CD4-positive, alpha-beta T cell (primary cell): ENCODE measurements at regions not wholly inside any gene's neighbourhood (a gene's known extent, or its start where the extent isn't known, plus 50 kb on each side); places are given as distances from the start of the nearest gene placed in this dataset.

Source experiments
- ATAC-seq: fragments of 200-7000 bp; cut with Tn5 transposase; one replicate; pipeline ENCODE4 v1.10.0; 2022; ENCODE audit warnings: mild to moderate bottlenecking; ENCODE audit not compliant: poor library complexity
- CTCF ChIA-PET: fragments of 350-600 bp; sonication (Branson Sonifier 250); formaldehyde crosslinking; loops from one replicate; lab custom pipeline; 2021; ENCODE audit warnings: antibody characterized with exemption, inconsistent platforms; lab: Charles Lee
- POLR2A ChIA-PET: fragments of 350-600 bp; sonication (Branson Sonifier 250); formaldehyde crosslinking; loops from one replicate; lab custom pipeline; 2021; ENCODE audit warnings: antibody characterized with exemption, inconsistent platforms; lab: Charles Lee
- DNase-seq, 14 experiments: peaks; one replicate each; pipeline ENCODE4 v3.0.0-alpha.2; 2013 to 2020; ENCODE audit warnings: mixed read lengths in 2 of 14
- H3K27ac ChIP-seq, 2 donors: one replicate each; pipeline versions ENCODE4 v1.5.1 to v1.7.0; 2013; ENCODE audit warnings: low read length in 2 of 2, low read depth in 1 of 2, mild to moderate bottlenecking in 1 of 2
- H3K27me3 ChIP-seq, 2 experiments: 1 replicate in 1 of 2; 2 replicates in 1 of 2; pipeline versions ENCODE4 v1.6.1 to v1.7.0; 2013; ENCODE audit warnings: low read length in 2 of 2, control low read depth in 1 of 2, mild to moderate bottlenecking in 1 of 2, moderate library complexity in 1 of 2; ENCODE audit not compliant: insufficient read depth in 2 of 2, control insufficient read depth in 1 of 2
- H3K36me3 ChIP-seq: one replicate; pipeline ENCODE4 v1.6.1; 2013; ENCODE audit warnings: low read length, control low read depth; ENCODE audit not compliant: insufficient read depth
- H3K4me1 ChIP-seq: one replicate; pipeline ENCODE4 v1.6.1; 2013; ENCODE audit warnings: low read length, control low read depth; ENCODE audit not compliant: insufficient read depth
- H3K4me3 ChIP-seq: one replicate; pipeline ENCODE4 v1.5.1; 2013; ENCODE audit warnings: mild to moderate bottlenecking, low read length, moderate library complexity
- H3K9me3 ChIP-seq, 2 experiments: 1 replicate in 1 of 2; 2 replicates in 1 of 2; pipeline versions ENCODE4 v1.6.1 to v1.7.0; 2013; ENCODE audit warnings: low read length in 2 of 2, mild to moderate bottlenecking in 2 of 2, control low read depth in 1 of 2, moderate library complexity in 1 of 2; ENCODE audit not compliant: control insufficient read depth in 1 of 2, insufficient read depth in 1 of 2
- H3K27ac Mint-ChIP-seq: one replicate; pipeline ENCODE4 v1.8.0; 2020; ENCODE audit warnings: mixed read lengths
- H3K27me3 Mint-ChIP-seq: one replicate; pipeline ENCODE4 v1.8.0; 2021; ENCODE audit warnings: mixed read lengths
- H3K36me3 Mint-ChIP-seq: one replicate; pipeline ENCODE4 v1.8.0; 2021; ENCODE audit warnings: low read depth, mixed read lengths
- H3K4me1 Mint-ChIP-seq: one replicate; pipeline ENCODE4 v1.8.0; 2021; ENCODE audit warnings: low read depth, mixed read lengths
- H3K4me3 Mint-ChIP-seq: one replicate; pipeline ENCODE4 v1.8.0; 2020; ENCODE audit warnings: mild to moderate bottlenecking, mixed read lengths
- H3K9me3 Mint-ChIP-seq: one replicate; pipeline ENCODE4 v1.8.0; 2020; ENCODE audit warnings: mixed read lengths
- intact Hi-C, 2 experiments: fragments of 100-400 bp; cut with DNase I in 1 of 2; cut with micrococcal nuclease in 1 of 2; formaldehyde crosslinking; loops; one replicate each; pipeline versions ENCODE4 v1.15.1 to v1.9.0; 2023 to 2025; cut with DNase I, micrococcal nuclease
- TF ChIP-seq, protein P1 (sequence below): fragments of 200-600 bp; IDR thresholded peaks from one replicate; pipeline ENCODE4 v1.8.0; 2022; ENCODE audit warnings: antibody characterized with exemption, mild to moderate bottlenecking

DNA sequence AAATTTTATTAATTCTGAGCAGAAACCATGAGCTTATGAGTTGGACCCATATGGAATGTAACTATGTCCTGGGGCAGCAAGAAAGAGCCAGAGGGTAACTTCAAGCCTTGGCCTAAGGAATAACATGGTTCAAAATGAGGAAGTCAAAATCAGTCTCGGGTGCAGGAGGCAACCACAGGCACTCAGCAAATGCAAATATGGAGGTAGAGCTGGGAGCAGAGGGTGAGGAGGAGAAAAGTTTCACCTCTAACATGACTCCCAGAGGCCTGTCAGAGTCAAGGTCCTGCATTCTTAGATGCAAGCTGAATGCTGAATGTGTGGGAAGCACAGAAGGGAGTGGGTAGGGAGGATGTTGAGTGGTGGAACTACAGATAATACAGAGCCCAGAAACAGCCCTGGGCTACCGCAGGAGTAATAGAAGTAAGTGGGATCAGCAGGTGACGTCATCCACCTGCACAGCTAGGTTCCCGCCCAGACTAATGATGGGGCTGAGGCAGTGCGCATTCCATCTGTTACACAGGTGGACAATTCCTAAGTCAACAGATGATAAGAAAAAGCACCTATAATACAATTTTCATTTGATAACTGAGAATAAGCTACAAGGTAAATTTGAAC lies 279.8 kb upstream of the ARRDC4 start:
- Mint-ChIP-seq H3K27ac (no peak overlapping the region), H3K36me3 (no peaks in the 10 kb centered on the region), H3K9me3 (peaks cover 8% of the 10 kb centered on the region), H3K27me3 (no peaks in the 10 kb centered on the region), H3K4me1 (peaks cover 6% of the 10 kb centered on the region), H3K4me3 (no peak overlapping the region)
- H3K27ac ChIP-seq, result no peak overlapping the region
- ATAC-seq (no peak), DNase-seq (no peak)
- H3K27me3 ChIP-seq, result no peaks in the 10 kb centered on the region
- intact Hi-C loops, result no loop called here
- TF ChIP-seq, protein P1, sequence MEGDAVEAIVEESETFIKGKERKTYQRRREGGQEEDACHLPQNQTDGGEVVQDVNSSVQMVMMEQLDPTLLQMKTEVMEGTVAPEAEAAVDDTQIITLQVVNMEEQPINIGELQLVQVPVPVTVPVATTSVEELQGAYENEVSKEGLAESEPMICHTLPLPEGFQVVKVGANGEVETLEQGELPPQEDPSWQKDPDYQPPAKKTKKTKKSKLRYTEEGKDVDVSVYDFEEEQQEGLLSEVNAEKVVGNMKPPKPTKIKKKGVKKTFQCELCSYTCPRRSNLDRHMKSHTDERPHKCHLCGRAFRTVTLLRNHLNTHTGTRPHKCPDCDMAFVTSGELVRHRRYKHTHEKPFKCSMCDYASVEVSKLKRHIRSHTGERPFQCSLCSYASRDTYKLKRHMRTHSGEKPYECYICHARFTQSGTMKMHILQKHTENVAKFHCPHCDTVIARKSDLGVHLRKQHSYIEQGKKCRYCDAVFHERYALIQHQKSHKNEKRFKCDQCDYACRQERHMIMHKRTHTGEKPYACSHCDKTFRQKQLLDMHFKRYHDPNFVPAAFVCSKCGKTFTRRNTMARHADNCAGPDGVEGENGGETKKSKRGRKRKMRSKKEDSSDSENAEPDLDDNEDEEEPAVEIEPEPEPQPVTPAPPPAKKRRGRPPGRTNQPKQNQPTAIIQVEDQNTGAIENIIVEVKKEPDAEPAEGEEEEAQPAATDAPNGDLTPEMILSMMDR, result no peak
- POLR2A ChIA-PET, result no interaction called here
- no peaks in the 10 kb centered on the region for H3K36me3 ChIP-seq
- H3K4me1 ChIP-seq, result no peaks in the 10 kb centered on the region
- no peak overlapping the region for H3K4me3 ChIP-seq
- H3K9me3 ChIP-seq, result no peaks in the 10 kb centered on the region
- CTCF ChIA-PET, result no interaction called here

GRCh38 chr15:97683831-97684230 lies 276.7 kb upstream of the ARRDC4 start:
- no peak overlapping the region for H3K27ac Mint-ChIP-seq
- H3K4me3 Mint-ChIP-seq, result no peak overlapping the region
- Histone ChIP-seq H3K9me3 (no peaks in the 10 kb centered on the region), H3K27ac (no peak overlapping the region), H3K27me3 (no peaks in the 10 kb centered on the region), H3K4me3 (no peak overlapping the region), H3K36me3 (no peaks in the 10 kb centered on the region), H3K4me1 (no peaks in the 10 kb centered on the region)
- H3K27me3 Mint-ChIP-seq, result no peaks in the 10 kb centered on the region
- H3K36me3 Mint-ChIP-seq, result no peaks in the 10 kb centered on the region
- peaks cover 6% of the 10 kb centered on the region for H3K4me1 Mint-ChIP-seq
- no peak for DNase-seq
- TF ChIP-seq, protein P1, result no peak
- POLR2A ChIA-PET, result no interaction called here
- intact Hi-C loops, result no loop called here
- ATAC-seq, result no peak
- CTCF ChIA-PET, result no interaction called here
- peaks cover 7% of the 10 kb centered on the region for H3K9me3 Mint-ChIP-seq

- intact Hi-C loops, result no loop called here
- H3K36me3 Mint-ChIP-seq, result no peaks in the 10 kb centered on the region
- H3K4me3 Mint-ChIP-seq, result no peak overlapping the region
Observed at GRCh38 chr15:97684249-97684648, 276.3 kb upstream of the ARRDC4 start.

More at GRCh38 chr15:97684249-97684648, 276.3 kb upstream of the ARRDC4 start:
- ATAC-seq (no peak), DNase-seq (no peak)
- H3K9me3 ChIP-seq, result no peaks in the 10 kb centered on the region
- no peak overlapping the region for H3K27ac ChIP-seq
- Mint-ChIP-seq H3K27me3 (peaks cover 4% of the 10 kb centered on the region), H3K9me3 (peaks cover 7% of the 10 kb centered on the region), H3K4me1 (peaks cover 6% of the 10 kb centered on the region), H3K27ac (no peak overlapping the region)
- H3K4me1 ChIP-seq, result no peaks in the 10 kb centered on the region
- TF ChIP-seq, protein P1, result no peak
- H3K36me3 ChIP-seq, result no peaks in the 10 kb centered on the region
- ChIA-PET POLR2A (no interaction called here), CTCF (no interaction called here)
- H3K27me3 ChIP-seq, result no peaks in the 10 kb centered on the region
- no peak overlapping the region for H3K4me3 ChIP-seq
